ENCODE measurements at regions not wholly inside any gene's neighbourhood (a gene's known extent, or its start where the extent isn't known, plus 50 kb on each side); places are given as distances from the start of the nearest gene placed in this dataset.

- no peaks in the 10 kb centered on the region for H3K79me2 ChIP-seq (ENCODE audit: insufficient read depth, low read depth, low read length)
- POLR2A ChIA-PET: interaction anchor here (1.2 kb wide), 1 partner anchor 16 kb away, joined by 4 read pairs; no protein-coding TSS in a partner anchor
- no TSS peak for BruUV-seq (replicated peaks)
- H3K4me3 ChIP-seq (ENCODE audit: low read depth, low read length, poor library complexity, severe bottlenecking): no peak overlapping the region
- intact Hi-C loops (cut with micrococcal nuclease; ENCODE audit: unreplicated experiment): no loop called here
- CTCF ChIA-PET (ENCODE audit: unreplicated experiment): no interaction called here
- no peaks in the 10 kb centered on the region for H3K9me2 ChIP-seq (ENCODE audit: insufficient read depth, low read length)
- no peak overlapping the region for H2AFZ ChIP-seq (ENCODE audit: low read length)
- H3K27ac ChIP-seq (ENCODE audit: low read depth, low read length, poor library complexity, severe bottlenecking): no peak overlapping the region
- TF ChIP-seq CTCF (conservative IDR thresholded peaks at IDR 0.05; ENCODE audit: low read length) (no peak), EZH2phosphoT487 (IDR thresholded peaks at IDR 0.05; ENCODE audit: borderline replicate concordance, low read depth, low read length) (no peak)
- H3K4me1 ChIP-seq (ENCODE audit: insufficient read depth, low read length, poor library complexity, severe bottlenecking): peaks cover 14% of the 10 kb centered on the region
- no peak overlapping the region for H3K4me2 ChIP-seq (ENCODE audit: low read length)
- no peaks in the 10 kb centered on the region for H4K20me1 ChIP-seq (ENCODE audit: insufficient read depth, low read length)
- DNase-seq (ENCODE audit: low spot score): no peak
- no peaks in the 10 kb centered on the region for H3K9me3 ChIP-seq (ENCODE audit: low read length)
- H3K36me3 ChIP-seq (ENCODE audit: insufficient read depth, low read length): no peaks in the 10 kb centered on the region
Observed at GRCh38 chr4:152187693-152188092, 348.2 kb downstream of the FBXW7 start.

GRCh38 chr4:152185786-152186550 is 349.9 kb downstream of the FBXW7 start:
- no peak overlapping the region for H3K4me2 ChIP-seq (ENCODE audit: low read length)
- ChIA-PET POLR2A (interaction anchor here (0.7 kb wide), 1 partner anchor 51 kb away, joined by 3 read pairs; no protein-coding TSS in a partner anchor), CTCF (ENCODE audit: unreplicated experiment) (no interaction called here)
- no peak overlapping the region for H3K4me3 ChIP-seq (ENCODE audit: low read depth, low read length, poor library complexity, severe bottlenecking)
- H3K9me2 ChIP-seq (ENCODE audit: insufficient read depth, low read length): no peaks in the 10 kb centered on the region
- H4K20me1 ChIP-seq (ENCODE audit: insufficient read depth, low read length): no peaks in the 10 kb centered on the region
- H3K79me2 ChIP-seq (ENCODE audit: insufficient read depth, low read depth, low read length): no peaks in the 10 kb centered on the region
- DNase-seq (ENCODE audit: low spot score): no peak
- peaks cover 14% of the 10 kb centered on the region for H3K4me1 ChIP-seq (ENCODE audit: insufficient read depth, low read length, poor library complexity, severe bottlenecking)
- intact Hi-C loops (cut with micrococcal nuclease; ENCODE audit: unreplicated experiment): no loop called here
- no TSS peak for BruUV-seq (replicated peaks)
- H2AFZ ChIP-seq (ENCODE audit: low read length): no peak overlapping the region
- H3K9me3 ChIP-seq (ENCODE audit: low read length): no peaks in the 10 kb centered on the region
- no peak overlapping the region for H3K27ac ChIP-seq (ENCODE audit: low read depth, low read length, poor library complexity, severe bottlenecking)
- no peak for TF ChIP-seq EZH2phosphoT487 (IDR thresholded peaks at IDR 0.05; ENCODE audit: borderline replicate concordance, low read depth, low read length)
- TF ChIP-seq CTCF (conservative IDR thresholded peaks at IDR 0.05; ENCODE audit: low read length): no peak
- no peaks in the 10 kb centered on the region for H3K36me3 ChIP-seq (ENCODE audit: insufficient read depth, low read length)

- no peak overlapping the region for H3K4me3 ChIP-seq (ENCODE audit: low read depth, low read length, poor library complexity, severe bottlenecking)
- TF ChIP-seq EZH2phosphoT487 (IDR thresholded peaks at IDR 0.05; ENCODE audit: borderline replicate concordance, low read depth, low read length): no peak
- no peak for TF ChIP-seq CTCF (conservative IDR thresholded peaks at IDR 0.05; ENCODE audit: low read length)
- no peaks in the 10 kb centered on the region for H3K9me3 ChIP-seq (ENCODE audit: low read length)
- H3K79me2 ChIP-seq (ENCODE audit: insufficient read depth, low read depth, low read length): no peaks in the 10 kb centered on the region
- H2AFZ ChIP-seq (ENCODE audit: low read length): no peak overlapping the region
- DNase-seq (ENCODE audit: low spot score): no peak
- ChIA-PET POLR2A (no interaction called here), CTCF (ENCODE audit: unreplicated experiment) (no interaction called here)
- H3K4me1 ChIP-seq (ENCODE audit: insufficient read depth, low read length, poor library complexity, severe bottlenecking): no peaks in the 10 kb centered on the region
- H3K36me3 ChIP-seq (ENCODE audit: insufficient read depth, low read length): no peaks in the 10 kb centered on the region
- no peaks in the 10 kb centered on the region for H3K9me2 ChIP-seq (ENCODE audit: insufficient read depth, low read length)
- no peak overlapping the region for H3K27ac ChIP-seq (ENCODE audit: low read depth, low read length, poor library complexity, severe bottlenecking)
- BruUV-seq (replicated peaks): no TSS peak
- H4K20me1 ChIP-seq (ENCODE audit: insufficient read depth, low read length): no peaks in the 10 kb centered on the region
- no peak overlapping the region for H3K4me2 ChIP-seq (ENCODE audit: low read length)
- intact Hi-C loops (cut with micrococcal nuclease; ENCODE audit: unreplicated experiment): no loop called here
Observed at GRCh38 chr4:152181150-152181549, 354.7 kb downstream of the FBXW7 start.

Measured in OCI-LY7 (cell line).